Panc1 (cell line): ENCODE measurements at regions not wholly inside any gene's neighbourhood (a gene's known extent, or its start where the extent isn't known, plus 50 kb on each side); places are given as distances from the start of the nearest gene placed in this dataset.

ENCODE experiments used
- ATAC-seq: fragments of 200-7000 bp; cut with Tn5 transposase; 2 replicates; pipeline ENCODE4 v1.9.1; 2020; ENCODE audit warnings: mild to moderate bottlenecking, moderate library complexity
- BruUV-seq: library from RNA; stranded (reverse); fragments of 400-500 nt; replicated peaks from 2 replicates; lab custom pipeline; 2021; lab: Mats Ljungman, UMichigan
- CTCF ChIA-PET: fragments of 300-600 bp; sonication (Branson Sonifier 250); formaldehyde crosslinking; loops from one replicate; lab custom pipeline; 2022; ENCODE audit warnings: antibody characterized with exemption; lab: Charles Lee
- POLR2A ChIA-PET: fragments of 300-600 bp; sonication (Branson Sonifier 250); formaldehyde crosslinking; loops from one replicate; lab custom pipeline; 2022; ENCODE audit warnings: antibody characterized with exemption; lab: Charles Lee
- DNase-seq: peaks from one replicate; pipeline ENCODE4 v3.0.0-alpha.2; 2010; ENCODE audit warnings: low read depth, low spot score
- H3K27ac ChIP-seq: 2 replicates; pipeline ENCODE4 v1.5.1; 2011; ENCODE audit warnings: mild to moderate bottlenecking, low read length, inconsistent platforms
- H3K27me3 ChIP-seq: fragments of 200-500 bp; sonication (Bioruptor generic); 2 replicates; pipeline ENCODE4 v1.6.0; 2014; ENCODE audit warnings: low read length, inconsistent platforms; ENCODE audit not compliant: control insufficient read depth, insufficient read depth
- H3K36me3 ChIP-seq: fragments of 200-500 bp; sonication (Bioruptor generic); 2 replicates; pipeline ENCODE4 v1.5.1; 2014; ENCODE audit warnings: inconsistent platforms, mild to moderate bottlenecking, low read length, moderate library complexity; ENCODE audit not compliant: control insufficient read depth, insufficient read depth
- H3K4me1 ChIP-seq: 2 replicates; pipeline ENCODE4 v1.5.1; 2011; ENCODE audit warnings: inconsistent platforms, mild to moderate bottlenecking, low read length, moderate library complexity; ENCODE audit not compliant: control insufficient read depth, insufficient read depth
- H3K4me3 ChIP-seq, 2 experiments: 2 replicates each; pipeline ENCODE4 v1.5.1; 2011 to 2012; ENCODE audit warnings: low read depth in 2 of 2, low read length in 2 of 2, mild to moderate bottlenecking in 2 of 2, inconsistent platforms in 1 of 2, moderate library complexity in 1 of 2
- H3K9me3 ChIP-seq: fragments of 200-500 bp; sonication (Bioruptor generic); 2 replicates; pipeline ENCODE4 v1.5.1; 2014; ENCODE audit warnings: low read depth, mild to moderate bottlenecking, inconsistent platforms, low read length, moderate library complexity; ENCODE audit not compliant: control insufficient read depth, insufficient read depth
- CTCF ChIP-seq: fragments of 450-650 bp; IDR thresholded peaks from 2 replicates; pipeline ENCODE4 v1.5.1; 2017; ENCODE audit warnings: mild to moderate bottlenecking
- POLR2AphosphoS5 ChIP-seq: IDR thresholded peaks from 2 replicates; pipeline ENCODE4 v1.6.1; 2012; ENCODE audit warnings: mild to moderate bottlenecking, low read depth, low read length, moderate library complexity
- REST ChIP-seq, 2 experiments: IDR thresholded peaks; 2 replicates each; pipeline ENCODE4 v1.6.1; 2011 to 2012; ENCODE audit warnings: low read depth in 2 of 2, control low read depth in 1 of 2, low read length in 1 of 2, mild to moderate bottlenecking in 1 of 2, moderate library complexity in 1 of 2; ENCODE audit not compliant: insufficient read depth in 1 of 2
- SIN3A ChIP-seq: IDR thresholded peaks from 2 replicates; pipeline ENCODE4 v1.6.1; 2012; ENCODE audit warnings: low read depth, mild to moderate bottlenecking, low read length, moderate library complexity, borderline replicate concordance; ENCODE audit not compliant: insufficient read depth
- TCF7L2 ChIP-seq: IDR thresholded peaks from 2 replicates; pipeline ENCODE4 v1.6.1; 2011; ENCODE audit warnings: mild to moderate bottlenecking, low read depth, low read length, inconsistent platforms
- in situ Hi-C: cut with HindIII; loops from 2 replicates; pipeline ENCODE4 v1.10.0; 2016; ENCODE audit warnings: low sequenced_read_pairs, low pct_unique_long_range_greater_than_20kb
- intact Hi-C: fragments of 100-400 bp; cut with micrococcal nuclease; formaldehyde crosslinking; loops from one replicate; pipeline ENCODE4 v1.10.0; 2022; ENCODE audit not compliant: unreplicated experiment

- ChIA-PET POLR2A (no interaction called here), CTCF (no interaction called here)
- Histone ChIP-seq H3K27ac (no peak overlapping the region), H3K27me3 (no peaks in the 10 kb centered on the region; the same call in 1 of the 2 replicates), H3K4me3 (no peak overlapping the region), H3K4me1 (no peaks in the 10 kb centered on the region), H3K36me3 (no peaks in the 10 kb centered on the region), H3K9me3 (no peaks in the 10 kb centered on the region)
- intact Hi-C loops (no loop called here), in situ Hi-C loops (no loop called here)
- ATAC-seq (no peak), DNase-seq (no peak)
- BruUV-seq = no TSS peak
- TF ChIP-seq POLR2AphosphoS5 (no peak), CTCF (no peak), REST (IDR thresholded peaks at IDR 0.05; ENCODE audit: insufficient read depth in 1 of 2, low read depth in 2 of 2, low read length in 1 of 2) (no peak), SIN3A (no peak), TCF7L2 (no peak)
Observed at GRCh38 chr1:182304627-182305026, 87.0 kb downstream of the GLUL start.

GRCh38 chr1:182304218-182304617, 87.4 kb downstream of the GLUL start:
- in situ Hi-C loops = no loop called here
- DNase-seq (no peak), ATAC-seq (no peak)
- H3K4me1 ChIP-seq = no peaks in the 10 kb centered on the region
- H3K27ac ChIP-seq = no peak overlapping the region
- no peak overlapping the region for H3K4me3 ChIP-seq
- H3K9me3 ChIP-seq = no peaks in the 10 kb centered on the region
- intact Hi-C loops = no loop called here
- H3K27me3 ChIP-seq = no peaks in the 10 kb centered on the region; the same call in 1 of the 2 replicates
- CTCF ChIA-PET = no interaction called here
- no peak for TF ChIP-seq CTCF
- no peak for TF ChIP-seq REST (IDR thresholded peaks at IDR 0.05; ENCODE audit: insufficient read depth in 1 of 2, low read depth in 2 of 2, low read length in 1 of 2)
- TF ChIP-seq SIN3A = no peak
- TF ChIP-seq TCF7L2 = no peak
- no peak for TF ChIP-seq POLR2AphosphoS5
- POLR2A ChIA-PET = no interaction called here
- no peaks in the 10 kb centered on the region for H3K36me3 ChIP-seq
- BruUV-seq = no TSS peak
